ENCODE measurements at regions not wholly inside any gene's neighbourhood (a gene's known extent, or its start where the extent isn't known, plus 50 kb on each side); places are given as distances from the start of the nearest gene placed in this dataset.

- TF ChIP-seq ZNF274 (IDR thresholded peaks at IDR 0.05; ENCODE audit: low read depth, low read length) (no peak), CTCF (IDR thresholded peaks at IDR 0.05 in 2 of 3, conservative IDR thresholded peaks at IDR 0.05 in 1 of 3; ENCODE audit: borderline replicate concordance in 1 of 3, insufficient read depth in 1 of 3, low read depth in 2 of 3, low read length in 2 of 3) (no peak), POLR2AphosphoS5 (IDR thresholded peaks at IDR 0.05; ENCODE audit: low read depth, low read length) (no peak), CBX3 (IDR thresholded peaks at IDR 0.05; ENCODE audit: low read depth) (no peak), EZH2 (IDR thresholded peaks at IDR 0.05) (no peak), ELF1 (IDR thresholded peaks at IDR 0.05; ENCODE audit: borderline replicate concordance, low read depth) (no peak), ATF3 (IDR thresholded peaks at IDR 0.05) (no peak), SP1 (IDR thresholded peaks at IDR 0.05; ENCODE audit: low read depth) (no peak), JUND (IDR thresholded peaks at IDR 0.05) (no peak), RAD21 (IDR thresholded peaks at IDR 0.05; ENCODE audit: low read depth) (no peak), SRF (IDR thresholded peaks at IDR 0.05; ENCODE audit: low read depth) (no peak), EGR1 (IDR thresholded peaks at IDR 0.05; ENCODE audit: low read depth) (no peak), POLR2A (IDR thresholded peaks at IDR 0.05; ENCODE audit: borderline replicate concordance, extremely low read depth, insufficient read depth, insufficient read length) (no peak), FOSL1 (IDR thresholded peaks at IDR 0.05; ENCODE audit: low read depth) (no peak)
- H4K20me1 ChIP-seq (ENCODE audit: insufficient read depth) = no peaks in the 10 kb centered on the region
- H3K4me1 ChIP-seq (ENCODE audit: control insufficient read depth in 1 of 2, insufficient read depth in 2 of 2, low read length in 2 of 2) = no peaks in the 10 kb centered on the region
- H3K4me3 ChIP-seq (replicated peaks in 1 of 2; ENCODE audit: low read depth in 1 of 2, low read length in 2 of 2) = no peak overlapping the region
- H3K36me3 ChIP-seq (ENCODE audit: control insufficient read depth in 1 of 2, insufficient read depth in 2 of 2, low read length in 2 of 2) = no peaks in the 10 kb centered on the region
- RAD21 ChIA-PET (ENCODE audit: low non-redundant PET in 1 of 2, low total read pairs in 2 of 2, uncharacterized antibody in 2 of 2, unreplicated experiment in 2 of 2) = no interaction called here
- DNase-seq (ENCODE audit: low read depth, low spot score) (no peak), ATAC-seq (no peak)
- intact Hi-C loops (cut with micrococcal nuclease) = no loop called here
- BruUV-seq (replicated peaks) = no TSS peak
- no peaks in the 10 kb centered on the region for H3K9me2 ChIP-seq (ENCODE audit: insufficient read depth)
- H3K9ac ChIP-seq (ENCODE audit: low read length) = no peak overlapping the region
- H2AFZ ChIP-seq (ENCODE audit: low read depth, low read length, poor library complexity, severe bottlenecking) = no peak overlapping the region
- CTCF ChIA-PET = no interaction called here
- no peaks in the 10 kb centered on the region for H3K79me2 ChIP-seq (ENCODE audit: insufficient read depth, low read length)
- H3K9me3 ChIP-seq (ENCODE audit: control insufficient read depth in 1 of 2, insufficient read depth in 1 of 2, low read depth in 1 of 2, low read length in 2 of 2) = no peaks in the 10 kb centered on the region
- POLR2A ChIA-PET = no interaction called here
- no peaks in the 10 kb centered on the region for H3K27me3 ChIP-seq (ENCODE audit: insufficient read depth, low read length)
- H3K27ac ChIP-seq (ENCODE audit: low read depth, low read length) = no peak overlapping the region
- no peak overlapping the region for H3K4me2 ChIP-seq (ENCODE audit: low read length)
Observed at GRCh38 chr6:9704989-9705388, 709.9 kb downstream of the TFAP2A start.
